ENCODE measurements at regions not wholly inside any gene's neighbourhood (a gene's known extent, or its start where the extent isn't known, plus 50 kb on each side); places are given as distances from the start of the nearest gene placed in this dataset.

- DNase-seq: no peak
These were observed 416.8 kb downstream of the LRATD1 start for GRCh38 chr2:15049096-15049993.

- DNase-seq: no peak
These were observed 418.0 kb downstream of the LRATD1 start for GRCh38 chr2:15050483-15050882.

GRCh38 chr2:15053542-15053941, 421.0 kb downstream of the LRATD1 start:
- no peak for DNase-seq

- peak; percentile 57 for DNase-seq
These were observed 425.7 kb downstream of the LRATD1 start for GRCh38 chr2:15058015-15058720.

- no peak for DNase-seq
These were observed 426.2 kb downstream of the LRATD1 start for GRCh38 chr2:15058721-15059157.

- DNase-seq: no peak
These were observed 427.5 kb downstream of the LRATD1 start for GRCh38 chr2:15059870-15060512.

- DNase-seq: no peak
These were observed 428.8 kb downstream of the LRATD1 start for GRCh38 chr2:15061268-15061667.

GRCh38 chr2:15066138-15066537, 433.6 kb downstream of the LRATD1 start:
- no peak for DNase-seq

- DNase-seq: no peak
These were observed 436.6 kb downstream of the LRATD1 start for GRCh38 chr2:15069149-15069548.

GRCh38 chr2:15072836-15073235, 440.3 kb downstream of the LRATD1 start:
- DNase-seq: no peak

- no peak for DNase-seq
These were observed 441.1 kb downstream of the LRATD1 start for GRCh38 chr2:15073664-15074063.

- DNase-seq: no peak
These were observed 441.8 kb downstream of the LRATD1 start for GRCh38 chr2:15074319-15074718.

GRCh38 chr2:15074751-15075700, 442.5 kb downstream of the LRATD1 start:
- DNase-seq: no peak

- DNase-seq: no peak
These were observed 444.2 kb downstream of the LRATD1 start for GRCh38 chr2:15076668-15077067.

GRCh38 chr2:15081356-15081755, 448.8 kb downstream of the LRATD1 start:
- no peak for DNase-seq

GRCh38 chr2:15082105-15083058, 449.9 kb downstream of the LRATD1 start:
- no peak for DNase-seq

GRCh38 chr2:15084826-15085489, 452.4 kb downstream of the LRATD1 start:
- DNase-seq: no peak

- DNase-seq: no peak
These were observed 459.7 kb downstream of the LRATD1 start for GRCh38 chr2:15092181-15092580.

- no peak for DNase-seq
These were observed 460.2 kb downstream of the LRATD1 start for GRCh38 chr2:15092691-15093090.

GRCh38 chr2:15094161-15094560, 461.6 kb downstream of the LRATD1 start:
- no peak for DNase-seq

- no peak for DNase-seq
These were observed 464.3 kb downstream of the NBAS start for GRCh38 chr2:15096873-15097272.

Data from hematopoietic multipotent progenitor cell treated with erythropoietin and hydrocortisone succinate and interleukin-3 and kit ligand, for 4 days (in vitro differentiated cells).